MCF 10A (cell line): ENCODE measurements at regions not wholly inside any gene's neighbourhood (a gene's known extent, or its start where the extent isn't known, plus 50 kb on each side); places are given as distances from the start of the nearest gene placed in this dataset.

Experiments
- BruUV-seq: library from RNA; stranded (reverse); fragments of 400-500 nt; replicated peaks from 2 replicates; lab custom pipeline; 2021; lab: Mats Ljungman, UMichigan
- CTCF ChIA-PET: fragments of 300-600 bp; sonication (Branson Sonifier 250); formaldehyde crosslinking; extraction: SDS; loops from one replicate; lab custom pipeline; 2021; ENCODE audit warnings: antibody characterized with exemption, inconsistent platforms; lab: Yijun Ruan, JAX
- POLR2A ChIA-PET: fragments of 300-600, 350-650 bp; sonication (Branson Sonifier 250); formaldehyde crosslinking; extraction: SDS; loops from one replicate; lab custom pipeline; 2020; ENCODE audit warnings: antibody characterized with exemption, inconsistent platforms; lab: Yijun Ruan, JAX
- DNase-seq: peaks from one replicate; pipeline ENCODE4 v3.0.0-alpha.2; 2018; ENCODE audit not compliant: unreplicated experiment
- H3K27ac Mint-ChIP-seq: one replicate; pipeline ENCODE4 v1.8.0; 2022; ENCODE audit warnings: mild to moderate bottlenecking, low read depth, mixed read lengths; ENCODE audit not compliant: unreplicated experiment
- H3K27me3 Mint-ChIP-seq: one replicate; pipeline ENCODE4 v1.8.0; 2022; ENCODE audit warnings: mixed read lengths; ENCODE audit not compliant: insufficient read depth, unreplicated experiment
- H3K36me3 Mint-ChIP-seq: one replicate; pipeline ENCODE4 v1.8.0; 2022; ENCODE audit warnings: mild to moderate bottlenecking, moderate library complexity, mixed read lengths; ENCODE audit not compliant: insufficient read depth, unreplicated experiment
- H3K4me1 Mint-ChIP-seq: one replicate; pipeline ENCODE4 v1.8.0; 2022; ENCODE audit warnings: mixed read lengths; ENCODE audit not compliant: insufficient read depth, unreplicated experiment
- H3K4me3 Mint-ChIP-seq: one replicate; pipeline ENCODE4 v1.8.0; 2022; ENCODE audit warnings: mild to moderate bottlenecking, moderate library complexity, mixed read lengths; ENCODE audit not compliant: unreplicated experiment
- H3K9me3 Mint-ChIP-seq: one replicate; pipeline ENCODE4 v1.8.0; 2022; ENCODE audit warnings: mixed read lengths; ENCODE audit not compliant: unreplicated experiment
- intact Hi-C: fragments of 100-400 bp; cut with micrococcal nuclease; formaldehyde crosslinking; loops from 2 replicates; pipeline ENCODE4 v1.14.1; 2022
- TF ChIP-seq, protein P1 (sequence below): fragments of 200-600 bp; IDR thresholded peaks from one replicate; pipeline ENCODE4 v1.8.0; 2022; ENCODE audit warnings: antibody characterized with exemption, mild to moderate bottlenecking; ENCODE audit not compliant: unreplicated experiment

DNA sequence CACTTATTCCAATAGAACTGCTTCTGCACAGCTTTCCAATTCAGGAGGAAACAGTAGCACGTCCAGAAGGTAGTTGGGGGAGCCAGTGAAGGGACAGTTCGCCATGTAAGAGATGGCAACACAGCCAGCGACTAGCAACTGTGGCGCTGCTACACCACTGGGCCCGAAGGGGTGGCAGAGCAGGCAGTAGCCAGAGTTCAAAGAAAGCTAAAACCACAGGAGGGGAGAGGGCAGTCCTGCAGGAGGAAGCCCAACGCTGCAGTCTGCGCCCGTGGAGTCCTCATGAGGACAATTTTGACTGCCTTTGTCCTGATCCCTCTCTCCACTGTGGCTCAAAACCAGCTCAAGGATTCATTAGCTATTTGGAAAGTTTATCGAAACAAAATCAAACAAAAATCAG is 591.2 kb downstream of the VRK1 start:
- intact Hi-C loops = no loop called here
- no peaks in the 10 kb centered on the region for H3K27me3 Mint-ChIP-seq
- H3K4me3 Mint-ChIP-seq = no peak overlapping the region
- no peaks in the 10 kb centered on the region for H3K36me3 Mint-ChIP-seq
- no TSS peak for BruUV-seq
- no peaks in the 10 kb centered on the region for H3K4me1 Mint-ChIP-seq
- no peak for DNase-seq
- POLR2A ChIA-PET = no interaction called here
- no peak overlapping the region for H3K27ac Mint-ChIP-seq
- H3K9me3 Mint-ChIP-seq = no peaks in the 10 kb centered on the region
- CTCF ChIA-PET = no interaction called here
- TF ChIP-seq, protein P1, sequence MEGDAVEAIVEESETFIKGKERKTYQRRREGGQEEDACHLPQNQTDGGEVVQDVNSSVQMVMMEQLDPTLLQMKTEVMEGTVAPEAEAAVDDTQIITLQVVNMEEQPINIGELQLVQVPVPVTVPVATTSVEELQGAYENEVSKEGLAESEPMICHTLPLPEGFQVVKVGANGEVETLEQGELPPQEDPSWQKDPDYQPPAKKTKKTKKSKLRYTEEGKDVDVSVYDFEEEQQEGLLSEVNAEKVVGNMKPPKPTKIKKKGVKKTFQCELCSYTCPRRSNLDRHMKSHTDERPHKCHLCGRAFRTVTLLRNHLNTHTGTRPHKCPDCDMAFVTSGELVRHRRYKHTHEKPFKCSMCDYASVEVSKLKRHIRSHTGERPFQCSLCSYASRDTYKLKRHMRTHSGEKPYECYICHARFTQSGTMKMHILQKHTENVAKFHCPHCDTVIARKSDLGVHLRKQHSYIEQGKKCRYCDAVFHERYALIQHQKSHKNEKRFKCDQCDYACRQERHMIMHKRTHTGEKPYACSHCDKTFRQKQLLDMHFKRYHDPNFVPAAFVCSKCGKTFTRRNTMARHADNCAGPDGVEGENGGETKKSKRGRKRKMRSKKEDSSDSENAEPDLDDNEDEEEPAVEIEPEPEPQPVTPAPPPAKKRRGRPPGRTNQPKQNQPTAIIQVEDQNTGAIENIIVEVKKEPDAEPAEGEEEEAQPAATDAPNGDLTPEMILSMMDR = no peak

DNA sequence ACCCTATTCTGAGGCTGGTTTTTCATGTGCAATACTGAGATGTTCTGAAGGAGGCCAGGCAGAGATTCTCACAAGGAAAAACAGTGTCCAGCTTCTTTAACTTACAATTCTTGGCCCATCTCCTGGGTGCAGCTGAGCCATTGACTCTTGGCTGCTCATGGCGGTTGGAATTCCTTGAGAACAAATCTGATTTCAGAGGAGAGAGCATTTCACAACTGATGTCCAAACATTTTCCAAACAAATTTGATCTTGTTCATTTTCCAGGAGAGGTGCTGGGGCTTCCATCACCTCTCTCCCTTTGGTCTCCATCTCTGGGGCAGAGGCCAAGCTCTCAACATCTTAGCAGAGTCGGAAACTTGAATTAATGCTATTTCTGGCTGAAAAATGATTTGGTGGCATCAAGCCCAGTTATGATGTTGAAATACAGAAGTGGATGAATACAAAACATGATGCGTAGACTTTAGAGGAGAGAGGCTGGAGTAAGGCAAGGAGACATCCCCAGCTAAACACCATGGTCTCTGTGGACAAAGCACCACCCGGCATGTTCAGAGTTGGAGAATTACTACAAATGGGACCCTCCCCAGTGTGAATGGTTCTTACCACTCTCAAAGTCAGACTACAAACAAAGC is 593.0 kb downstream of the VRK1 start:
- ChIA-PET POLR2A (no interaction called here), CTCF (interaction anchor here (0.6 kb wide), 1 partner anchor 281 kb away, joined by 3 read pairs; no protein-coding TSS in a partner anchor)
- BruUV-seq = no TSS peak
- Mint-ChIP-seq H3K27ac (no peak overlapping the region), H3K4me3 (no peak overlapping the region), H3K36me3 (no peaks in the 10 kb centered on the region), H3K9me3 (no peaks in the 10 kb centered on the region), H3K4me1 (no peaks in the 10 kb centered on the region), H3K27me3 (no peaks in the 10 kb centered on the region)
- intact Hi-C loops = no loop called here
- TF ChIP-seq, protein P1 = no peak
- peak; percentile 10 for DNase-seq

DNA sequence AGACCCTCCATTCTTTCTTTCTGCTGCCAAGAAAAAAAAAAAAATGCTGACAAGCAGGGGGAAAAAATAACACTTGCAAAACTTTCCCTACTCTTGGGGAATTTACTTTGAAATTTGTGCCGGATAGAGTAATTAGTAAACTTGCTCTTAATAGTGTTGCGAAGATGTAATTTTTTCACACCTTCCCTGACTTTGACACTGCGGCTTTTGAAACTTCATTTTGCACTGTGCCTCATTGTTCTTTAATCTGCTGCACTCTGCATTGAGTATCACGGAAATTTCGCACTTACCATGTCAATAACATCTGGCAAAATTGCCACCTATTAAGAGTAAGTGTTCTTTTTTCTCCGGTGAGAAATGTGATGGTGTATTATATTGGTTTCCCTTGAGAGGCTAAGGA is 596.1 kb downstream of the VRK1 start:
- no peaks in the 10 kb centered on the region for H3K27me3 Mint-ChIP-seq
- TF ChIP-seq, protein P1 = no peak
- H3K36me3 Mint-ChIP-seq = no peaks in the 10 kb centered on the region
- H3K9me3 Mint-ChIP-seq = no peaks in the 10 kb centered on the region
- no TSS peak for BruUV-seq
- no peak overlapping the region for H3K27ac Mint-ChIP-seq
- H3K4me1 Mint-ChIP-seq = no peaks in the 10 kb centered on the region
- CTCF ChIA-PET = interaction anchor here (0.6 kb wide), 1 partner anchor 69 kb away, joined by 3 read pairs; no protein-coding TSS in a partner anchor
- intact Hi-C loops = no loop called here
- H3K4me3 Mint-ChIP-seq = no peak overlapping the region
- POLR2A ChIA-PET = no interaction called here
- no peak for DNase-seq

DNA sequence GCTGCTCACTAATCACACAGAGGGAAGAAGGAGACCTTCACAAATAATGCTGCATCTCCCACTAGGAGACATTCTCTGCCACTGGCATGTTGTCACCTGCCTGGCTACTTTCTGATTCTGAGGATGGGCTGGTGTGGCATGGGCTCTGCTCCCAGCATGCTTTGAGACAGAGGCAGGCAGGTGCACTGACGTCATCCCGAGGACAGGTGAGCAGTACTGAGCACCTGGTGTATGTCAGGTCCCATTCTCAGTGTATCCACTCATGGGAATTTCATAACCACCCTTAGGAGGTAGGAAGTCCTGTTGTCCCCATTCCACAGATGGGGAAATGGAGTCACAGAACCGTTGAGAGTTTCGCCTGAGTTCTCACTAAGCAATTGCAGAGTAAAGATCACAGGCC is 597.9 kb downstream of the VRK1 start:
- H3K27me3 Mint-ChIP-seq = no peaks in the 10 kb centered on the region

More for the DNA sequence above, 597.9 kb downstream of the VRK1 start:
- POLR2A ChIA-PET = no interaction called here
- no peak for DNase-seq
- Mint-ChIP-seq H3K4me1 (no peaks in the 10 kb centered on the region), H3K27ac (no peak overlapping the region), H3K4me3 (no peak overlapping the region), H3K36me3 (no peaks in the 10 kb centered on the region), H3K9me3 (no peaks in the 10 kb centered on the region)
- no TSS peak for BruUV-seq
- intact Hi-C loops = no loop called here
- TF ChIP-seq, protein P1 = no peak
- CTCF ChIA-PET = no interaction called here
